OCI-LY7 (cell line): ENCODE measurements at regions not wholly inside any gene's neighbourhood (a gene's known extent, or its start where the extent isn't known, plus 50 kb on each side); places are given as distances from the start of the nearest gene placed in this dataset.

ENCODE experiments used
- BruUV-seq: library from RNA; stranded (reverse); fragments of 400-500 nt; replicated peaks from 2 replicates; lab custom pipeline; 2021; lab: Mats Ljungman, UMichigan
- CTCF ChIA-PET: fragments of 300-600 bp; sonication (Branson Sonifier 250); formaldehyde crosslinking; loops from one replicate; lab custom pipeline; 2022; ENCODE audit warnings: antibody characterized with exemption; ENCODE audit not compliant: unreplicated experiment; lab: Charles Lee
- POLR2A ChIA-PET: fragments of 300-600 bp; sonication (Branson Sonifier 250); formaldehyde crosslinking; loops from one replicate; lab custom pipeline; 2022; ENCODE audit warnings: antibody characterized with exemption; lab: Charles Lee
- DNase-seq: peaks from one replicate; pipeline ENCODE4 v3.0.0-alpha.2; 2015; ENCODE audit warnings: low spot score
- H2AFZ ChIP-seq: fragments of 200-600 bp; sonication (generic), shearing (Covaris generic); 2 replicates; pipeline ENCODE4 v1.6.1; 2014; ENCODE audit warnings: mild to moderate bottlenecking, antibody characterized with exemption, low read length, moderate library complexity
- H3K27ac ChIP-seq: fragments of 200-600 bp; sonication (generic); 2 replicates; pipeline ENCODE4 v1.5.1; 2014; ENCODE audit warnings: mixed run types, low read depth, mild to moderate bottlenecking, moderate library complexity, low read length, inconsistent platforms; ENCODE audit not compliant: poor library complexity, severe bottlenecking
- H3K36me3 ChIP-seq: fragments of 200-600 bp; sonication (generic); 2 replicates; pipeline ENCODE4 v1.6.1; 2014; ENCODE audit warnings: mild to moderate bottlenecking, antibody characterized with exemption, low read length, moderate library complexity, mixed read lengths; ENCODE audit not compliant: insufficient read depth
- H3K4me1 ChIP-seq: fragments of 200-600 bp; sonication (generic); 2 replicates; pipeline ENCODE4 v1.5.1; 2014; ENCODE audit warnings: mild to moderate bottlenecking, low read length; ENCODE audit not compliant: insufficient read depth, poor library complexity, severe bottlenecking
- H3K4me2 ChIP-seq: fragments of 200-600 bp; sonication (generic); 2 replicates; pipeline ENCODE4 v1.6.1; 2014; ENCODE audit warnings: mild to moderate bottlenecking, low read length
- H3K4me3 ChIP-seq: fragments of 200-600 bp; sonication (generic); 2 replicates; pipeline ENCODE4 v1.5.1; 2014; ENCODE audit warnings: mild to moderate bottlenecking, low read depth, low read length; ENCODE audit not compliant: poor library complexity, severe bottlenecking
- H3K79me2 ChIP-seq: fragments of 200-600 bp; sonication (generic); 2 replicates; pipeline ENCODE4 v1.6.1; 2016; ENCODE audit warnings: low read depth, mild to moderate bottlenecking, low read length, moderate library complexity, mixed read lengths; ENCODE audit not compliant: insufficient read depth
- H3K9me2 ChIP-seq: fragments of 200-600 bp; sonication (generic); 2 replicates; pipeline ENCODE4 v1.6.1; 2016; ENCODE audit warnings: mild to moderate bottlenecking, low read length, mixed read lengths; ENCODE audit not compliant: insufficient read depth
- H3K9me3 ChIP-seq: fragments of 200-600 bp; sonication (generic); 2 replicates; pipeline ENCODE4 v1.6.1; 2014; ENCODE audit warnings: mild to moderate bottlenecking, mixed run types, low read length, mixed read lengths
- H4K20me1 ChIP-seq: fragments of 200-600 bp; sonication (generic); 2 replicates; pipeline ENCODE4 v1.6.1; 2014; ENCODE audit warnings: mild to moderate bottlenecking, antibody characterized with exemption, low read length, moderate library complexity, mixed read lengths; ENCODE audit not compliant: insufficient read depth
- CTCF ChIP-seq: fragments of 200-600 bp; sonication (generic); conservative IDR thresholded peaks from 2 replicates; pipeline ENCODE4 v1.5.1; 2014; ENCODE audit warnings: mild to moderate bottlenecking, antibody characterized with exemption, low read length, moderate library complexity, mixed read lengths
- EZH2phosphoT487 ChIP-seq: fragments of 200-600 bp; sonication (generic); IDR thresholded peaks from 2 replicates; pipeline ENCODE4 v1.6.1; 2018; ENCODE audit warnings: low read depth, borderline replicate concordance, mild to moderate bottlenecking, mixed run types, antibody characterized with exemption, low read length, moderate library complexity, mixed read lengths
- intact Hi-C: fragments of 100-400 bp; cut with micrococcal nuclease; formaldehyde crosslinking; loops from one replicate; pipeline ENCODE4 v1.10.0; 2022; ENCODE audit not compliant: unreplicated experiment

- H3K79me2 ChIP-seq, result no peaks in the 10 kb centered on the region
- H3K4me3 ChIP-seq, result no peak overlapping the region
- no peak overlapping the region for H2AFZ ChIP-seq
- no peaks in the 10 kb centered on the region for H3K4me1 ChIP-seq
- intact Hi-C loops, result no loop called here
- H3K4me2 ChIP-seq, result no peak overlapping the region
- H3K9me2 ChIP-seq, result no peaks in the 10 kb centered on the region
- CTCF ChIA-PET, result no interaction called here
- POLR2A ChIA-PET, result no interaction called here
- no peak for TF ChIP-seq CTCF
- TF ChIP-seq EZH2phosphoT487, result no peak
- H4K20me1 ChIP-seq, result no peaks in the 10 kb centered on the region
- no peaks in the 10 kb centered on the region for H3K9me3 ChIP-seq
- no peaks in the 10 kb centered on the region for H3K36me3 ChIP-seq
- no peak for DNase-seq
- no TSS peak for BruUV-seq
- no peak overlapping the region for H3K27ac ChIP-seq
Observed at GRCh38 chr6:939526-940252, 246.8 kb upstream of the EXOC2 start.

- intact Hi-C loops, result no loop called here
- no peaks in the 10 kb centered on the region for H3K9me3 ChIP-seq
- no peak overlapping the region for H3K4me2 ChIP-seq
- TF ChIP-seq CTCF, result no peak
- TF ChIP-seq EZH2phosphoT487, result no peak
- no TSS peak for BruUV-seq
- H3K4me3 ChIP-seq, result no peak overlapping the region
- DNase-seq, result no peak
- no peak overlapping the region for H2AFZ ChIP-seq
- no peak overlapping the region for H3K27ac ChIP-seq
- no peaks in the 10 kb centered on the region for H4K20me1 ChIP-seq
- CTCF ChIA-PET, result no interaction called here
- H3K9me2 ChIP-seq, result no peaks in the 10 kb centered on the region
- no peaks in the 10 kb centered on the region for H3K79me2 ChIP-seq
- POLR2A ChIA-PET, result interaction anchor here (0.6 kb wide), 1 partner anchor 1627 kb away, joined by 3 read pairs; no protein-coding TSS in a partner anchor
- no peaks in the 10 kb centered on the region for H3K4me1 ChIP-seq
- H3K36me3 ChIP-seq, result no peaks in the 10 kb centered on the region
Observed at GRCh38 chr6:938916-939315, 246.0 kb upstream of the EXOC2 start.

GRCh38 chr6:938271-938905, 245.4 kb upstream of the EXOC2 start:
- Histone ChIP-seq H2AFZ (no peak overlapping the region), H3K9me3 (no peaks in the 10 kb centered on the region), H3K4me1 (no peaks in the 10 kb centered on the region), H3K36me3 (no peaks in the 10 kb centered on the region), H3K79me2 (no peaks in the 10 kb centered on the region), H3K4me3 (no peak overlapping the region), H3K9me2 (no peaks in the 10 kb centered on the region), H3K4me2 (no peak overlapping the region), H3K27ac (no peak overlapping the region), H4K20me1 (no peaks in the 10 kb centered on the region)
- no peak for DNase-seq
- CTCF ChIA-PET, result no interaction called here
- BruUV-seq, result no TSS peak
- POLR2A ChIA-PET, result no interaction called here
- intact Hi-C loops, result no loop called here
- TF ChIP-seq EZH2phosphoT487 (no peak), CTCF (no peak)
